ENCODE measurements at regions not wholly inside any gene's neighbourhood (a gene's known extent, or its start where the extent isn't known, plus 50 kb on each side); places are given as distances from the start of the nearest gene placed in this dataset.

DNA sequence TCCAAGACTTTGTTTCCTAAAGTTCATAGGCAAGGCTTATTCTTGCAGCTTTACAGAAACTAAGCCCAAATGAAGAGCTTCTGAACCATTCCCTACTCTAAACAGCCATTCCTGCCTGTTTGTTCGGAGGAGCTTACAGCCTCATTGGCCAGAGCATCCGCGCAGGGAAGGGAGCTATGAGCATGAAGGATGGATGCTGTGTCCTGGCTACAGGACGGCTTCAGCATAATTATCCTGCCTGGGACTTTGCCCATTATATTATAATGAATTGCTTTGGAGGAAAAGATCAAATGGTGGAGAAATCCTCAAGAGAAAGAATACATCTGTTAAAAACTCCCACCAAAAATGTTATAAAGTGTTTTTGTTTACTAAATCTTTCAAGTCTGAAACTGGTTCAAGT is 378.2 kb upstream of the BTBD3 start:
- H3F3A ChIP-seq (ENCODE audit: insufficient read depth, low read length, poor library complexity, severe bottlenecking), result no peaks in the 10 kb centered on the region
- no peak overlapping the region for H3K9ac ChIP-seq (ENCODE audit: low read length)
- H3K9me2 ChIP-seq (ENCODE audit: insufficient read depth, low read length), result no peaks in the 10 kb centered on the region
- H3K79me2 ChIP-seq (replicated peaks; ENCODE audit: insufficient read depth, low read length), result no peaks in the 10 kb centered on the region
- H3K4me2 ChIP-seq (ENCODE audit: low read length), result no peak overlapping the region
- H3K9me3 ChIP-seq (ENCODE audit: low read length), result no peaks in the 10 kb centered on the region
- H3K4me3 ChIP-seq (ENCODE audit: low read length), result no peak overlapping the region
- H2AFZ ChIP-seq (ENCODE audit: low read depth, low read length), result no peak overlapping the region
- H3K36me3 ChIP-seq (ENCODE audit: insufficient read depth, low read length), result no peaks in the 10 kb centered on the region
- H3K27ac ChIP-seq (ENCODE audit: low read length), result no peak overlapping the region
- TF ChIP-seq EP300 (conservative IDR thresholded peaks at IDR 0.05; ENCODE audit: poor library complexity, severe bottlenecking) (no peak), TAF1 (IDR thresholded peaks at IDR 0.05; ENCODE audit: low read depth) (no peak)
- TF ChIP-seq, protein P1, sequence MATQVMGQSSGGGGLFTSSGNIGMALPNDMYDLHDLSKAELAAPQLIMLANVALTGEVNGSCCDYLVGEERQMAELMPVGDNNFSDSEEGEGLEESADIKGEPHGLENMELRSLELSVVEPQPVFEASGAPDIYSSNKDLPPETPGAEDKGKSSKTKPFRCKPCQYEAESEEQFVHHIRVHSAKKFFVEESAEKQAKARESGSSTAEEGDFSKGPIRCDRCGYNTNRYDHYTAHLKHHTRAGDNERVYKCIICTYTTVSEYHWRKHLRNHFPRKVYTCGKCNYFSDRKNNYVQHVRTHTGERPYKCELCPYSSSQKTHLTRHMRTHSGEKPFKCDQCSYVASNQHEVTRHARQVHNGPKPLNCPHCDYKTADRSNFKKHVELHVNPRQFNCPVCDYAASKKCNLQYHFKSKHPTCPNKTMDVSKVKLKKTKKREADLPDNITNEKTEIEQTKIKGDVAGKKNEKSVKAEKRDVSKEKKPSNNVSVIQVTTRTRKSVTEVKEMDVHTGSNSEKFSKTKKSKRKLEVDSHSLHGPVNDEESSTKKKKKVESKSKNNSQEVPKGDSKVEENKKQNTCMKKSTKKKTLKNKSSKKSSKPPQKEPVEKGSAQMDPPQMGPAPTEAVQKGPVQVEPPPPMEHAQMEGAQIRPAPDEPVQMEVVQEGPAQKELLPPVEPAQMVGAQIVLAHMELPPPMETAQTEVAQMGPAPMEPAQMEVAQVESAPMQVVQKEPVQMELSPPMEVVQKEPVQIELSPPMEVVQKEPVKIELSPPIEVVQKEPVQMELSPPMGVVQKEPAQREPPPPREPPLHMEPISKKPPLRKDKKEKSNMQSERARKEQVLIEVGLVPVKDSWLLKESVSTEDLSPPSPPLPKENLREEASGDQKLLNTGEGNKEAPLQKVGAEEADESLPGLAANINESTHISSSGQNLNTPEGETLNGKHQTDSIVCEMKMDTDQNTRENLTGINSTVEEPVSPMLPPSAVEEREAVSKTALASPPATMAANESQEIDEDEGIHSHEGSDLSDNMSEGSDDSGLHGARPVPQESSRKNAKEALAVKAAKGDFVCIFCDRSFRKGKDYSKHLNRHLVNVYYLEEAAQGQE (IDR thresholded peaks at IDR 0.05; ENCODE audit: borderline replicate concordance), result no peak
- TF ChIP-seq, protein P2, sequence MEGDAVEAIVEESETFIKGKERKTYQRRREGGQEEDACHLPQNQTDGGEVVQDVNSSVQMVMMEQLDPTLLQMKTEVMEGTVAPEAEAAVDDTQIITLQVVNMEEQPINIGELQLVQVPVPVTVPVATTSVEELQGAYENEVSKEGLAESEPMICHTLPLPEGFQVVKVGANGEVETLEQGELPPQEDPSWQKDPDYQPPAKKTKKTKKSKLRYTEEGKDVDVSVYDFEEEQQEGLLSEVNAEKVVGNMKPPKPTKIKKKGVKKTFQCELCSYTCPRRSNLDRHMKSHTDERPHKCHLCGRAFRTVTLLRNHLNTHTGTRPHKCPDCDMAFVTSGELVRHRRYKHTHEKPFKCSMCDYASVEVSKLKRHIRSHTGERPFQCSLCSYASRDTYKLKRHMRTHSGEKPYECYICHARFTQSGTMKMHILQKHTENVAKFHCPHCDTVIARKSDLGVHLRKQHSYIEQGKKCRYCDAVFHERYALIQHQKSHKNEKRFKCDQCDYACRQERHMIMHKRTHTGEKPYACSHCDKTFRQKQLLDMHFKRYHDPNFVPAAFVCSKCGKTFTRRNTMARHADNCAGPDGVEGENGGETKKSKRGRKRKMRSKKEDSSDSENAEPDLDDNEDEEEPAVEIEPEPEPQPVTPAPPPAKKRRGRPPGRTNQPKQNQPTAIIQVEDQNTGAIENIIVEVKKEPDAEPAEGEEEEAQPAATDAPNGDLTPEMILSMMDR (IDR thresholded peaks at IDR 0.05; ENCODE audit: poor library complexity, severe bottlenecking), result no peak
- no peaks in the 10 kb centered on the region for H3K27me3 ChIP-seq (ENCODE audit: insufficient read depth, low read depth, low read length)
- no peaks in the 10 kb centered on the region for H4K20me1 ChIP-seq (ENCODE audit: insufficient read depth)

DNA sequence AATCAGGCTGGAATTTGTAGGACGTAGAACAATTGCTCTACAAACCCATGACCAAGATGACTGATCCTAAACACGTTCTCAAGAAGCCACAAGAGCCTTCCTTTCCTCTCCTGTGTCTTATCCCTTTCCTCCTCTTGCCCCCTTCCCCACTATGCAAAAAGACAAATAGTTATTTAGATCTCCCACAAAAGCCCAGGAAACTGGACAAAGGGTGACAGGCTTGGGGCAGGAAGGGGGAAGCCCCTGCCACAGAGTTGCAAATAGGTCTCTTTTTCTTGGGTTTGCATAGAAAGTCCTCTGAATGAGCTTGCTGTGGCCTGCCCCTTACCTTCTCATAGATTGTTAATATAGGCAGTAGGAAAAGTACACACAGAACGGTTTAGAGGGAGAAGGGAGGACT is 377.1 kb upstream of the BTBD3 start:
- H3K9ac ChIP-seq (ENCODE audit: low read length), result no peak overlapping the region
- no peaks in the 10 kb centered on the region for H3K9me3 ChIP-seq (ENCODE audit: low read length)
- H3K36me3 ChIP-seq (ENCODE audit: insufficient read depth, low read length), result no peaks in the 10 kb centered on the region
- no peak overlapping the region for H3K4me2 ChIP-seq (ENCODE audit: low read length)
- H3K9me2 ChIP-seq (ENCODE audit: insufficient read depth, low read length), result no peaks in the 10 kb centered on the region
- H3K27ac ChIP-seq (ENCODE audit: low read length), result no peak overlapping the region
- H3K27me3 ChIP-seq (ENCODE audit: insufficient read depth, low read depth, low read length), result no peaks in the 10 kb centered on the region
- H3F3A ChIP-seq (ENCODE audit: insufficient read depth, low read length, poor library complexity, severe bottlenecking), result no peaks in the 10 kb centered on the region
- H2AFZ ChIP-seq (ENCODE audit: low read depth, low read length), result no peak overlapping the region
- no peak overlapping the region for H3K4me3 ChIP-seq (ENCODE audit: low read length)
- TF ChIP-seq RAD21 (conservative IDR thresholded peaks at IDR 0.05), result no peak
- TF ChIP-seq POLR2AphosphoS5 (IDR thresholded peaks at IDR 0.05), result no peak
- TF ChIP-seq, protein P2 (IDR thresholded peaks at IDR 0.05; ENCODE audit: poor library complexity, severe bottlenecking), result no peak
- TF ChIP-seq, protein P1 (IDR thresholded peaks at IDR 0.05; ENCODE audit: borderline replicate concordance), result no peak
- TF ChIP-seq EP300 (conservative IDR thresholded peaks at IDR 0.05; ENCODE audit: poor library complexity, severe bottlenecking), result no peak
- TF ChIP-seq SMC3 (conservative IDR thresholded peaks at IDR 0.05; ENCODE audit: poor library complexity), result no peak
- TF ChIP-seq EZH2 (IDR thresholded peaks at IDR 0.05; ENCODE audit: borderline replicate concordance, insufficient read depth, low read length, poor library complexity, severe bottlenecking), result no peak
- TF ChIP-seq MXI1 (conservative IDR thresholded peaks at IDR 0.05; ENCODE audit: poor library complexity, severe bottlenecking), result no peak
- H3K79me2 ChIP-seq (replicated peaks; ENCODE audit: insufficient read depth, low read length), result no peaks in the 10 kb centered on the region
- H4K20me1 ChIP-seq (ENCODE audit: insufficient read depth), result no peaks in the 10 kb centered on the region

All from neural cell (in vitro differentiated cells).